GM18951 (cell line): ENCODE measurements at regions not wholly inside any gene's neighbourhood (a gene's known extent, or its start where the extent isn't known, plus 50 kb on each side); places are given as distances from the start of the nearest gene placed in this dataset.
"Not testable (repeated sequence)": the region's sequence is repeated elsewhere in the genome, so short reads cannot be mapped to it uniquely, and the experiment has no call there.

Experiments used
- POLR2A ChIP-seq: IDR thresholded peaks from 4 replicates; pipeline ENCODE4 v1.6.1; 2011; ENCODE audit warnings: mild to moderate bottlenecking; ENCODE audit not compliant: insufficient read length, insufficient read depth; ENCODE audit errors: extremely low read depth
- in situ Hi-C: fragments of 300-500 bp; cut with MboI; formaldehyde crosslinking; loops from one replicate; pipeline ENCODE4 v1.12.0; 2022; ENCODE audit warnings: low sequenced_read_pairs, mixed read lengths, inconsistent platforms; ENCODE audit not compliant: unreplicated experiment

GRCh38 chr1:94769551-94769950, 50.6 kb upstream of the SLC44A3 start:
- in situ Hi-C loops = no loop called here
- TF ChIP-seq POLR2A = no peak

DNA sequence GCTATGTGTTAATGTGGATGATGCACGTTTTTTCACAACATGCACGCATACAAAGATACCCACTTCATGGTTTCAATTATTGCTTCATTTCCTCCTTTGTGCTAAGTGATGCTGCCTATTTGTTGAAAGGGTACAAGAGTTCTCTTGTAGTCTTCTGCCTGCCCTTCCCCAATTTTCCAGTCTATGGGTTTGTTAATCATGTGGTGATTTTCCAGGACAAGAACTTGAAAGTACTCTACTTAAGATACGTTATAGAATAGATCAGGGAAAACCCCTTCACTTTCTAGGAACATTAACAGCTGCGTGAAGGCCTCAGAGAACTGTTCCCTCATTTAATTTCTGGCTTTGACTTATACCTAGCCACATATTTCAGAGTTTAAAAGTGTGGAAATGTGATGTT, 52.1 kb upstream of the SLC44A3 start:
- in situ Hi-C loops = no loop called here
- no peak for TF ChIP-seq POLR2A

- in situ Hi-C loops = no loop called here
- TF ChIP-seq POLR2A = no peak
Measured at GRCh38 chr1:94765958-94766357, 54.2 kb upstream of the SLC44A3 start.

DNA sequence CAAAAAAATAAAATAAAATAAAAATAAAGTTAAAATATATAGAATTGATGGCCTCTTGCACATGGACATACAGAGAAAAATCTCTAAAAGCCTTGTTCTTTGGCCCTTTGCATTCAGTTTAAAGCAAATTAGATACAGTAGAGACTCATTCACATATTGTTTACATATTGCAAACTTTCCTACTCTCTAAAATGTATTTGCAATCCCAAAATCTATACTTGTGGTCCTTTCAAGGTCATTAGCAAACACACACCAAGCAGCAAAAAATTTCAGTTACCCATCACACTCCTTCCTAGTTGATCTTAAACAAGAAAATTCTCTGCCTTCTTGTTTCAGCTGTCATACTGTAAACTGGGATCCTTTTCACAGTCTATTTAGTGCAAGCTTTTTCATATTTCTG, 61.0 kb upstream of the SLC44A3 start:
- TF ChIP-seq POLR2A = no peak
- in situ Hi-C loops = no loop called here

DNA sequence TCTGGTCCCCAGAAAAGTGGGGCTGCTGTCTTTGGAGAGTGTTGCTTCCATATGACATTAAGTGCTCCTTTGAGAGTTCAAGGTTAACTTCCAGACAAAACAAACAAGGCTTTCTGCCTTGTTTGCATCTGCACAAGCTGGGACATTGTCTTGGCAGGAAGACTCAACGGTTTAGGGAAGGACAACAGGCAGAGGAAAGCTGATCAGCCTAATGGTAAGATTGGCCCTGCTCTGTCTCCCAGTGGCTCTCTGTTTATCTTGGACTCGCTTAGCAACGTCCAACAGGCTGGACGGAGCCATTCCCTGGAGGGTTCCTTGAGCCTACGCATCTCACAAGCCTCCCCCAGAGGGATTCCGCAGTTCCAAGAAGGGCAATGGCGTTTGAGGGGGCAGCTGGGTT, 62.2 kb upstream of the SLC44A3 start:
- no peak for TF ChIP-seq POLR2A

DNA sequence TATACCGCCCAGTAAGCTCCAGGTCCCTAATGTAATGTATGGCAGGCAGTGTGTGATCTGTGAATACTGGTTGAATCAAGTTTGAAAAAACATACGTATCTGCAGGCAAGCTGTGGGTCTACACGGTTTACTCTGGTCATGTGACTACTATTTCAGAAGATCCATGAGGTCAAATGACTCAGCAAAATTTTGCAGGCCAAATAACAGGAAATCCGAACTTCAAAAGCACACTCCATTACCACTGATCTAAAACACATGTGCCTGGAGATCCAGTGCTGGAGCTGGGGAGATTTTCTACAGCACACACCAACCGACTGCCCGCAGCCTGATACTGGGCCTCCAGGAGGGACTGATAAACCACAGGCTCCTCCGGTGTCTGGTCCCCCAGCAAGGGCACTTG, 64.5 kb upstream of the SLC44A3 start:
- TF ChIP-seq POLR2A = no peak
- in situ Hi-C loops = no loop called here

More for the DNA sequence above, 62.2 kb upstream of the SLC44A3 start:
- in situ Hi-C loops = no loop called here

DNA sequence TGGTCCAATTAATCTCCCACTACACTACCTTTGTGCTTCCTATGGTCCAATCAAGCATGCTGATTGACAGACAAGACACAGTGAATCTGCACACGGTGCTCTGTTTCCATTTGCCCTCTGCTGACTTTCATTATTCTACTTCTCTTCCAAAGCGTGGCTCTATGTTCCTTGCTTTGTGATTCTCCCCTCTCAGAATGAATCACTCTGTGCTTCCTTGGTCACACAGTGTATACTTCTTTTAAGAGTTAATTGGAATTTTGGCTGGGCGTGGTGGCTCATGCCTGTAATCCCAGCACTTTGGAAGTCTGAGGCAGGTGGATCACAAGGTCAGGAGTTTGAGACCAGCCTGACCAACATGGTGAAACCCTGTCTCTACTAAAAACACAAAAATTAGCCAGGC, 65.1 kb upstream of the SLC44A3 start:
- in situ Hi-C loops = not testable (repeated sequence)

GRCh38 chr1:94754570-94754969, 65.6 kb upstream of the SLC44A3 start:
- TF ChIP-seq POLR2A = no peak
- in situ Hi-C loops = no loop called here

DNA sequence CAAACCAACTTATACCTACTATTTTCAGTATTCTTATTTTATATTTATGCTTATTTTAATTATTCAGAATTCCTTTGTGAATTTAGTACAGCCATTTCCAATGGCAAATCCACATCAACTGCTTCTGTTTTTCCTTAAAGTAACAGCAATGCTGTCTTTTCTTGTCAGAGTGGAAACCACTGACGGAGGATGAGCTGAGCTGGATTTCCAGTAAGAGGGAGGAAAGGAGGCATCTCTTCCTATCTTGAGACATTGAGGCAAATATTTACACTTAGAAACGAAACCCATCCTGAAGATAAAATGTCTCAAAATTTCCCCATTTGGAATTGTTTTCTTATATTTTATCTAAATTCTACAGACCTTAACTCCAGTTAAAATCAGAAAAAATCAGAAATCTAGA, 66.1 kb upstream of the SLC44A3 start:
- in situ Hi-C loops = no loop called here
- TF ChIP-seq POLR2A = no peak

DNA sequence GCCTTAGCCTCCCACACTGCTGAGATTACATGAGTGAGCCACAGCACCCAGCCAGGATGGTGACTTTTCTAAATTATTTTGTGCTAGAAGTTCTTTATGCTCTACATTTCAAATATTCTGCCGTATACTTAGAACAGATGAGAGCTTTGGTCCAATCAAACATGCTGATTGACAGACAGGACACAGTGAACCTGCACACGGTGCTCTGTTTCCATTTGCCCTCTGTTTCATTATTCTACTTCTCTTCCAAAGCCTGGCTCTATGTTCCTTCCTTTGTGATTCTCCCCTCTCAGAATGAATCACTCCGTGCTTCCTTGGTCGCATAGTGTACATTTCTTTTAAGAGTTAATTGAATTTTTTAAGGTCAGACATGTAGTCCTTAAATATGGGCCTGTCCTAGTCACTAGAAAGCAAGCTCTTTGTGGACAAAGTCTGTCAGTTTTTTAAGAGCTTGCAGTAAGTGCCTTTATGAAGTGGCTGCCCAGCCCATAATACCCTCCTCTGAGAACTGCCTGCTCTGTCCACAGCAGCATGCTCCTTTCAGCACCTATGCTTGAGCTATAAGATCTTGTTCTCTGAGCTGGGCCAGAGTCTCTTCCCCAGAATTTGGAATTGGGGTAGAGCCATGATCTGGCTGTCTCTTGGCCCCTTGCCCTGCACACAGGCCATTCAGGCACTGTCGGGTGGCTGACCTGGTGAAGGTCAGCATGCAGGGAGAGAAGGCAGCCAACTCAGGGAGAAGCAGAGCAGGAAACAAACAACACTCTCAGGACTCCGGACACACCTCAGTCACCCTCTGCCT, 66.8 kb upstream of the SLC44A3 start:
- in situ Hi-C loops = no loop called here
- TF ChIP-seq POLR2A = no peak

DNA sequence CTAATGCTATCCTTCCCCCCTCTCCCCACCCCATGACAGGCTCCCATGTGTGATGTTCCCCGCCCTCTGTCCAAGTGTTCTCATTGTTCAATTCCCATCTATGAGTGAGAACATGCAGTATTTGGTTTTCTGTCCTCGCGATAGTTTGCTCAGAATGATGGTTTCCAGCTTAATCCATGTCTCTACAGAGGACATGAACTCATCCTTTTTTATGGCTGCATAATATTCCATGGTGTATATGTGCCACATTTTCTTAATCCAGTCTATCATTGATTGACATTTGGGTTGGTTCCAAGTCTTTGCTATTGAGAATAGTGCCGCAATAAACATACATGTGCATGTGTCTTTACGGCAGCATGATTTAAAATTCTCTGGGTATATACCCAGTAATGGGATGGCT, 68.7 kb upstream of the SLC44A3 start:
- in situ Hi-C loops = not testable (repeated sequence)

- in situ Hi-C loops = no loop called here
Measured at GRCh38 chr1:94746635-94747525, 73.3 kb upstream of the SLC44A3 start.

GRCh38 chr1:94745742-94746141, 74.4 kb upstream of the SLC44A3 start:
- no peak for TF ChIP-seq POLR2A
- in situ Hi-C loops = no loop called here

More at GRCh38 chr1:94746635-94747525, 73.3 kb upstream of the SLC44A3 start:
- no peak for TF ChIP-seq POLR2A

DNA sequence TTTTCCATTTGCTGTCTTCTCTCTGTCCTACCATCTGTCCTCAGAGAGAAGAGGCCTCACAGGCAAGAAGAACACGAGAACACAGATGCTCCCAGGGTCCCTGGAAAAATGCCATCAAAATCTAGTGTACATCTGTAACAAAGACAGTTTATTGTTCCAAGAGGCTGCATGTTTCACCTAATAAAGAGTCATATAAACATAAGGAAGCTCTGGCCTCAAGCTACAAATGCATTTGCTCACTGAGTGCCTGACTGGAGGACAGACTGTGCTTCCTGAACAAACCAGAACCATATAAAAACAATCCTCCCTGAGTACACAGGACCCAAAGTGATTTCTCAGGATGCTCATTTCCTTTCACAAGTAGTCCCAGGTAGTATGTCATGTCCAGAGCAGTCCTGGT, 76.3 kb upstream of the SLC44A3 start:
- no peak for TF ChIP-seq POLR2A
- in situ Hi-C loops = no loop called here

DNA sequence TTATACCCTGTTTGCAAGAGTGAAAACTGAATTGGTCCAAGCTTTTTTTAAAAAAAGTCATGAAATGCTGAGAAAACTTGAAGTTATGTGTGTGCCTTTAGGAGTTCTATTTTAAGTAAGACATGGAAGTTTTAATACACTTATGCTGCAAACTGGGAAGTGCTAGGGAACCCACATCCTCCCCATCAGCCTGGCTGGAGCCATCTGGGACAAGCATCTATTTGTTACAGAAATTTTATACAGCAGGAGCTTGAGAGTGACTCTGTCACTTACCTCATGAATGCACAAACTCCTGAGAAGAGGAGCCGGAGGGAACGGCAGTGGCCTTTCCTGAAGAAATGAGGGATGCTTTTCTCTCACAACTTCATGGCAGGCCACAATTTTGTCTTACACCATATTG, 78.2 kb upstream of the SLC44A3 start:
- no peak for TF ChIP-seq POLR2A
- in situ Hi-C loops = no loop called here
